ENCODE measurements at regions not wholly inside any gene's neighbourhood (a gene's known extent, or its start where the extent isn't known, plus 50 kb on each side); places are given as distances from the start of the nearest gene placed in this dataset.

GRCh38 chr9:73011181-73011750, 58.4 kb upstream of the ALDH1A1 start:
- DNase-seq: no peak

- DNase-seq: no peak
These were observed 56.9 kb upstream of the ALDH1A1 start for GRCh38 chr9:73009649-73010288.

GRCh38 chr9:73007966-73008672, 55.3 kb upstream of the ALDH1A1 start:
- DNase-seq: no peak

- DNase-seq: no peak
These were observed 54.1 kb upstream of the ALDH1A1 start for GRCh38 chr9:73006986-73007385.
